Endothelial cell of umbilical vein (primary cell): ENCODE measurements at regions not wholly inside any gene's neighbourhood (a gene's known extent, or its start where the extent isn't known, plus 50 kb on each side); places are given as distances from the start of the nearest gene placed in this dataset.

Experiments used
- EZH2 ChIP-seq: IDR thresholded peaks from 2 replicates; pipeline ENCODE4 v1.6.1; 2012; ENCODE audit warnings: borderline replicate concordance, low read depth, mild to moderate bottlenecking, moderate library complexity, low read length, inconsistent platforms; ENCODE audit not compliant: severe bottlenecking
- JUN ChIP-seq: IDR thresholded peaks from 2 replicates; pipeline ENCODE4 v1.6.1; 2011; ENCODE audit warnings: borderline replicate concordance, low read depth; ENCODE audit not compliant: insufficient read length, insufficient read depth
- POLR2A ChIP-seq: IDR thresholded peaks from 2 replicates; pipeline ENCODE4 v1.6.1; 2012; ENCODE audit warnings: low read depth, mild to moderate bottlenecking, control low read depth, low read length
- POLR2AphosphoS5 ChIP-seq: IDR thresholded peaks from 2 replicates; pipeline ENCODE4 v1.6.1; 2012; ENCODE audit warnings: low read depth, mild to moderate bottlenecking, control low read depth, low read length, moderate library complexity; ENCODE audit not compliant: insufficient read depth
- TF ChIP-seq, protein P1 (sequence below), 2 donors: IDR thresholded peaks; 1 replicate in 1 of 2; 2 replicates in 1 of 2; pipeline ENCODE4 v1.5.1; 2011; ENCODE audit warnings: low read length in 2 of 2, mild to moderate bottlenecking in 2 of 2, moderate library complexity in 2 of 2, control low read depth in 1 of 2, inconsistent platforms in 1 of 2, low read depth in 1 of 2; ENCODE audit not compliant: insufficient read depth in 1 of 2; ENCODE audit errors: extremely low read depth in 1 of 2

DNA sequence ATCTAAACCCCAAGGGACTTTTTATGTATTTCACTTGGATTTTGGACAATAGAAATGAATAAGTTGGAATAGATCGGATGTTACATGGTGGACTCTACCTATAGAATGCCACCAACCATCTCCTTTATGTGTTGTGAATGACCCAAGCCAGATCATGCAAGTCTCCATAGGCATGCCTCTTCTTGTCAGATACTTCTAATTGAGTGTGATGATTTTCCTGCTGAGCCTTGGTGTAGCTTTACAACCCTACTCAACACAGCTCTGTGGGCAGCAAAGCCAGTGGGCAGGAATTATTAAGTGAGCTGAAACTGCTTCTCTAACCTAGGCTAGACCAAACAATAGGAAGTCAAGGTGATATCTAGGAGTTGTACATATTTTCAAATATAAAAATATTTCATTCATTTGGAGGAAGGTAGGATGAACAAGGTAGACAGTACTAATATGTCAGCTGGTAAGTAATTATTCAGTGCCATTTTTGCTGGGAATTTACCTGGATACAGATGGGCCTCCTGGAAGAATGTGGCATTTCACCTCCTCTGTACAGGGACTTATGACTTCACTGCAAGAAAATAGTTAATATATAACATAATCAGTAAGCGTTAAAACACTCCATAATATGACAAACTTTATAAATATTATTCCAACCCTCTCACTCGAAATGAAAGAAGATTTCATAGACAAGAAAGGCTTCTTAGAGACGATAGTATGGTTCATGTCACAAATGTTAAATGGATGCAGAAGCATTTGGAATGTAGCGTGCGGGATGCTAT lies 298.0 kb upstream of the FAT1 start:
- TF ChIP-seq, protein P1, sequence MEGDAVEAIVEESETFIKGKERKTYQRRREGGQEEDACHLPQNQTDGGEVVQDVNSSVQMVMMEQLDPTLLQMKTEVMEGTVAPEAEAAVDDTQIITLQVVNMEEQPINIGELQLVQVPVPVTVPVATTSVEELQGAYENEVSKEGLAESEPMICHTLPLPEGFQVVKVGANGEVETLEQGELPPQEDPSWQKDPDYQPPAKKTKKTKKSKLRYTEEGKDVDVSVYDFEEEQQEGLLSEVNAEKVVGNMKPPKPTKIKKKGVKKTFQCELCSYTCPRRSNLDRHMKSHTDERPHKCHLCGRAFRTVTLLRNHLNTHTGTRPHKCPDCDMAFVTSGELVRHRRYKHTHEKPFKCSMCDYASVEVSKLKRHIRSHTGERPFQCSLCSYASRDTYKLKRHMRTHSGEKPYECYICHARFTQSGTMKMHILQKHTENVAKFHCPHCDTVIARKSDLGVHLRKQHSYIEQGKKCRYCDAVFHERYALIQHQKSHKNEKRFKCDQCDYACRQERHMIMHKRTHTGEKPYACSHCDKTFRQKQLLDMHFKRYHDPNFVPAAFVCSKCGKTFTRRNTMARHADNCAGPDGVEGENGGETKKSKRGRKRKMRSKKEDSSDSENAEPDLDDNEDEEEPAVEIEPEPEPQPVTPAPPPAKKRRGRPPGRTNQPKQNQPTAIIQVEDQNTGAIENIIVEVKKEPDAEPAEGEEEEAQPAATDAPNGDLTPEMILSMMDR (IDR thresholded peaks at IDR 0.05; ENCODE audit: extremely low read depth in 1 of 2, insufficient read depth in 1 of 2, low read depth in 1 of 2, low read length in 2 of 2): no peak
- TF ChIP-seq POLR2A (no peak), JUN (no peak), EZH2 (no peak), POLR2AphosphoS5 (no peak)
